ENCODE measurements at regions not wholly inside any gene's neighbourhood (a gene's known extent, or its start where the extent isn't known, plus 50 kb on each side); places are given as distances from the start of the nearest gene placed in this dataset.

GRCh38 chr4:138329506-138330070 is 87.4 kb upstream of the SLC7A11 start:
- DNase-seq (ENCODE audit: low read depth) = no peak
- in situ Hi-C loops (cut with HindIII; ENCODE audit: low pct_unique_long_range_greater_than_20kb, low sequenced_read_pairs) = no loop called here

GRCh38 chr4:138327338-138327737 is 85.2 kb upstream of the SLC7A11 start:
- in situ Hi-C loops (cut with HindIII; ENCODE audit: low pct_unique_long_range_greater_than_20kb, low sequenced_read_pairs) = no loop called here
- no peak for DNase-seq (ENCODE audit: low read depth)

DNA sequence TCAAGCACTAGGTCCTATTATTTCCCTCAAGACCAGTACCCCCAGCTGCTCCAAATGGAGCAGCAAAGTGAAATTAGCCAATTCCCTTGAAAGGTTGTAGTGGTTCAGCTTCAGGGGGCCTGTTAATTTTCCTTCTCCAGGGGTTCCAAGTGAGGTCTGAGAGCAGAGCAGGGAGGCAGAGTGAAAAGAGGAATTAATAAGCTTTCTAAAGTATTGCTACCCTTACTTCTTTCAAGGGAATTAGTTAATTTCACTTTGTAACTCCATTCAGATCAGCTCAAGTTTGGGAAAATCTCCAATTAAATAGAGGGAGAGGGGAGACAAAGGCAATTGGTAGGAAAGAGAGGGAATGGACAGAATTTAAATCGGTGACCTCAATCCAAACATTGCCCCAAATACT is 78.7 kb upstream of the SLC7A11 start:
- in situ Hi-C loops (cut with HindIII; ENCODE audit: low pct_unique_long_range_greater_than_20kb, low sequenced_read_pairs) = no loop called here
- DNase-seq (ENCODE audit: low read depth) = no peak

GRCh38 chr4:138320030-138320429 is 77.9 kb upstream of the SLC7A11 start:
- DNase-seq (ENCODE audit: low read depth) = no peak
- in situ Hi-C loops (cut with HindIII; ENCODE audit: low pct_unique_long_range_greater_than_20kb, low sequenced_read_pairs) = no loop called here

DNA sequence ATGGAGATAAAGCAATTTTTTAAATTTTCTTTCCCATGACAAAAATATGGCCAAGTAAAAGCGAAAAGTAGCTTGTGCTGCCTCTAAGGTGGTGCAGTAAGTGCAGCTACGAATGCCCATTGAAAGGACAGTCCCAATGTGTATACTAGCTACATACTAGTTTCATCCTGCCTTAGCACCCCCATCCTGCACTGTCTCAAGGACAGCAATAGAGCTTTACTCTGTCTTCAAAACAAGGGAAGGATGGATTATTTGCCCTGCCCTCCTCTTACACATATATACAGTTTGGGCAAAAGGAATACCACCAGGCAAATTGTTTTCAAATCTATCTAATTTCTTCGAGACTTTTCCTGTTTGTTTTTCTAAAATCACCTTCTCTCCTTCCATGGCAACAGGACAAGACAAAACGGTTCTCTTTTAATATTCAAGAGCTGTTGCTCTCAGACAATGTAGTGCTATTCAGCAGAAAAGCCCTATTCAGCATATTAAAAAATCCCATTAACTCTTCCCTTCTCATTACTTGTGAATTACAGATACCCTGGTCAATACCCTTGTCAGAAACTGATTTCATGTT is 75.1 kb upstream of the SLC7A11 start:
- in situ Hi-C loops (cut with HindIII; ENCODE audit: low pct_unique_long_range_greater_than_20kb, low sequenced_read_pairs) = no loop called here
- no peak for DNase-seq (ENCODE audit: low read depth)

DNA sequence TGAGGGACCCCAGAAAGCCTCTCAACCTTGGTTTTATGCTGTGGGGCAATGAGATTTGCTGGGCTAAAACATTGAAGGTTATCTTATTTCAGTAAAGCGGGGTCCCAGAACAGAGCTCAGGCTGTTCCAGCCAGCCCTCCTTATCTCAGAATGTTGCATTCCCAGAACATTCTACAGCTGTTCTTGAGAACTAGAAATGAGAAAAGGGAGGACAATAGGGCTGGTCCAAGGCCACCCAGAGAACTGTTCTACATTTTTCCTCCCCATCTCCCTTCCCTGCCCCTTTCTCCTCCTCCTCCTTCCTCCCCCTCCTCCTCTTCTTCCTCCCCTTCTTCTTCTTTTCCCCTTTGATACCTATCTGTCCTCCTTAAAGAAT is 70.4 kb upstream of the SLC7A11 start:
- in situ Hi-C loops (cut with HindIII; ENCODE audit: low pct_unique_long_range_greater_than_20kb, low sequenced_read_pairs) = no loop called here

DNA sequence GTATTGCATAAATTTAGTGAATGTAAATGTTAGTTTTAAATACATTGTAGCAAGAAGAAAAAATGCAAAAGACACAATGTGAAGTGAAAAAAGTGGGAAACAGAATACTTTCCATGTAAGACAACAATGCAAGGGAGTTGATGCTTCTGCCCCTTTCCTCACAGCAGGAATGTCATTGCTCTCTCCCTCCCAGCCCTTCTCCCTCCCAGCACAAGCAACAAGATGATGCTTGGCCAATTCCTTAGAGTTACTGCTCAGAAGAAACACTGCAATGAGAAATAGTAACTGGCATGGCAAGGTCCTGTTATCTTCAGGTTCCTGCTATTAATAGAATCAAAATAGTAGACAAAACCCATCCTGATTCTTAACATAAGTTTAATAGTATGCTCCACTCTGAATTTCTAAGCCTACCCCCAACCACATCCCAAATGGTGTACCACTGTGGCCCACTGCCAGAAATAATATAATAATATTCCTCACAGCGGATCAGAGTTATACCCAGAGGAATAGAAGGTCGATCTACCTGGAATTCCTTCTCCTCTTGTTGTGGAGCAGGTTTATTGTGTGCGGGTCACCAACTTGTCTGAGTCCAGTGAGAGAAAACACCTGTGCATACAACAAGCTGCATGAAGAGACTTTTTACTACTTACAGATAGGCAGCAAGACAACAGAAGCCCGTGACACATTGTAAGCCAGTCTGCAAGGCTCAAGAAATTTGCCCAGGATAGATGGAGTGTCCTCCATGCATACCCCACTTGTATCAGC is 69.8 kb upstream of the SLC7A11 start:
- DNase-seq (ENCODE audit: low read depth) = no peak
- in situ Hi-C loops (cut with HindIII; ENCODE audit: low pct_unique_long_range_greater_than_20kb, low sequenced_read_pairs) = no loop called here

More for the DNA sequence above, 70.4 kb upstream of the SLC7A11 start:
- DNase-seq (ENCODE audit: low read depth) = no peak

- in situ Hi-C loops (cut with HindIII; ENCODE audit: low pct_unique_long_range_greater_than_20kb, low sequenced_read_pairs) = no loop called here
- no peak for DNase-seq (ENCODE audit: low read depth)
These were observed 68.8 kb upstream of the SLC7A11 start for GRCh38 chr4:138310991-138311390.

- in situ Hi-C loops (cut with HindIII; ENCODE audit: low pct_unique_long_range_greater_than_20kb, low sequenced_read_pairs) = no loop called here
These were observed 68.3 kb upstream of the SLC7A11 start for GRCh38 chr4:138310498-138310897.

DNA sequence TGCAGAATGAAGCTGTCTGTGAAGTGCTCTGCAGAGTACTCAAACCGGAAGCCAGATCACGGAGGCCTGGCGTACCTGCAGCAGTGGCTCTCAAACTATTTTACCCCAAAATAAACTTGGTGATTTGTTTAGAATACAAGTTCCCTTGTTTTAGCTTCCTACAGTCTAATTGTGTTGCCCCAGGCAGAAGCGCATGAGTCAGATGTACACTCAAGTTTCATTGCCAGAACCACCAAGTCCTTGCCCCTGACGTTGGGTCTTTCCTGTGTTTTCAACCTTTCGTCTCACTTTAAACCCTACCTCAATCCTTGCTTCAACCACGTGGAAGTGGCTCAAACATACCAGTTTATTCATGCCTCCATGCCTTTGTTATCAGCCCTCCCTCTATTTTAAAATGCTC is 66.2 kb upstream of the SLC7A11 start:
- DNase-seq (ENCODE audit: low read depth) = no peak
- in situ Hi-C loops (cut with HindIII; ENCODE audit: low pct_unique_long_range_greater_than_20kb, low sequenced_read_pairs) = no loop called here

More at GRCh38 chr4:138310498-138310897, 68.3 kb upstream of the SLC7A11 start:
- no peak for DNase-seq (ENCODE audit: low read depth)

DNA sequence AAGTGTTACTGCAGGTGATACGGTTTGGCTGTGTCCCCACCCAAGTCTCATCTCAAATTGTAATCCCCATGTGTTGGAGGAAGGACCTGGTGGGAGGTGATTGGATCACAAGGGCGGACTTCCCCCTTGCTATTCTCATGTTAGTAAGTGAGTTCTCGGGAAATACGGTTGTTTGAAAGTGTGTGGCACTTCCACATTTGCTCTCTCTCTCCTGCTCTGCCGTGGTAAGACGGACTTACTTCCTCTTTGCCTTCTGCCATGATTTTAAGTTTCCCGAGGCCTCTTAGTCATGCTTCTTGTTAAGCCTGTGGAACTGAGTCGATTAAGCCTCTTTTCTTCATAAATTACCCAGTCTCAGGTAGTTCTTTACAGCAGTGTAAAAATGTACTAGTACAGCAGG is 65.2 kb upstream of the SLC7A11 start:
- no peak for DNase-seq (ENCODE audit: low read depth)
- in situ Hi-C loops (cut with HindIII; ENCODE audit: low pct_unique_long_range_greater_than_20kb, low sequenced_read_pairs) = no loop called here

DNA sequence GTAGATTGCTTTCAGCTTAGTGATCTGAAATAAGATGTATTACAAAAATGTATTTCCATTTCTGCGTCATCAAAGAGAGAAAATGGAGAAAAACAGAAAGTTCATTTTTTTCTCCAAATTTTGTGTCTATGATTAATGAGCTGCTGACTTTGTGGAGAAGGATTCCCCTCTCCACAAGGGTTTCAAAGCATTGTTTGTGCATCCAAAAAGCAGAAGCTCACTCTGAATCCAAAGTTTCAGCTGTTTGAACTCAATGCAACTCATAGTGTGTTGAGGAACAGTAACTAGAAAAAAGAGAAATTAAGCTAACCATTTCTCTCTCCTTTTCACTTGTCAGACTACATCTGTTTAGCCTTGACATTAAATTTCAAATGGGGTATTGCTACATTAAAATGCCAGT is 62.9 kb upstream of the SLC7A11 start:
- no peak for DNase-seq (ENCODE audit: low read depth)
- in situ Hi-C loops (cut with HindIII; ENCODE audit: low pct_unique_long_range_greater_than_20kb, low sequenced_read_pairs) = no loop called here

- in situ Hi-C loops (cut with HindIII; ENCODE audit: low pct_unique_long_range_greater_than_20kb, low sequenced_read_pairs) = no loop called here
- no peak for DNase-seq (ENCODE audit: low read depth)
These were observed 59.4 kb upstream of the SLC7A11 start for GRCh38 chr4:138301536-138301935.

GRCh38 chr4:138300616-138301015 is 58.5 kb upstream of the SLC7A11 start:
- DNase-seq (ENCODE audit: low read depth) = no peak
- in situ Hi-C loops (cut with HindIII; ENCODE audit: low pct_unique_long_range_greater_than_20kb, low sequenced_read_pairs) = no loop called here

- in situ Hi-C loops (cut with HindIII; ENCODE audit: low pct_unique_long_range_greater_than_20kb, low sequenced_read_pairs) = no loop called here
- DNase-seq (ENCODE audit: low read depth) = no peak
These were observed 57.7 kb upstream of the SLC7A11 start for GRCh38 chr4:138299881-138300280.

GRCh38 chr4:138298866-138299265 is 56.7 kb upstream of the SLC7A11 start:
- in situ Hi-C loops (cut with HindIII; ENCODE audit: low pct_unique_long_range_greater_than_20kb, low sequenced_read_pairs) = no loop called here
- DNase-seq (ENCODE audit: low read depth) = no peak

DNA sequence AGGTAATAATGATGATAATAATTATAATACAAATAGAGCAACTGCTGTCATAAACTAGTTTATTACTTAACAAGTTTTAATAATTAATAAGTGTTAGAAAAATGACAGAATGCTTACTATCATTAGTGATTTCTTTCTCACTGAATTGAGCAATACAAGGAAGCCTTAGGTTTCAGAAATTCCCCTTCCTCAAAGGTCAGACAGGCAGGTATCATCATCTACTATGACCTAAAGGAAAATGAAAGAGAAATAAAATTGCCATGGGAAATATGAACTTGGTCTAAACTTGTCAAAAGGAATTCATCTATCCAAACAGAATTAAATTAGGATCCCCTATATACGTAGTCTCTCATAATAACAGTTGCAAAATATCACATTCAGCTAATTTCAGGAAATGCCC is 56.3 kb upstream of the SLC7A11 start:
- no peak for DNase-seq (ENCODE audit: low read depth)
- in situ Hi-C loops (cut with HindIII; ENCODE audit: low pct_unique_long_range_greater_than_20kb, low sequenced_read_pairs) = no loop called here

- no peak for DNase-seq (ENCODE audit: low read depth)
- in situ Hi-C loops (cut with HindIII; ENCODE audit: low pct_unique_long_range_greater_than_20kb, low sequenced_read_pairs) = no loop called here
These were observed 55.7 kb upstream of the SLC7A11 start for GRCh38 chr4:138297743-138298405.

DNA sequence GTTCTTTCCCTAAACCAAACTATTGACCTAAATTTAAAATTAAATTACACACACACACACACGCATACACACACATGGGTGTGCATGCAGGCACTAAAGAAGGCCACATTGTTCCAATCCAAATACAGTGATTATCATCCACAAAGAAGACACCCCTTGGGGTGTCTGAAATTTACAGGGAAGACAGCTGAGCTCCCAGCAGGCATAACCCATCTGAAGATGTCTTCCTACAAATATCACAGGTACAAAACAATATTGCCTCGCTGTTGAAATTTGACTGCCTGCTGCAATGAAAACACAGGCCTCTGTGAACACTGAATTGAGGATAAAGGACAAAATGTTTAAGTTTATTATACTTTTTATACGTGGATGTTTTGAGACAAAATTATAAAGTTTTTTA is 50.2 kb upstream of the SLC7A11 start:
- DNase-seq (ENCODE audit: low read depth) = no peak
- in situ Hi-C loops (cut with HindIII; ENCODE audit: low pct_unique_long_range_greater_than_20kb, low sequenced_read_pairs) = no loop called here
